Superior temporal gyrus (tissue), 1 donor: ENCODE measurements at regions not wholly inside any gene's neighbourhood (a gene's known extent, or its start where the extent isn't known, plus 50 kb on each side); places are given as distances from the start of the nearest gene placed in this dataset.

Experiments
- DNase-seq: peaks from one replicate; pipeline ENCODE4 v3.0.0-alpha.2; 2016; ENCODE audit errors: extremely low spot score

- DNase-seq: no peak
Measured at GRCh38 chr5:143693651-143694252, 118.2 kb upstream of the HMHB1 start.

GRCh38 chr5:143692342-143692741, 119.6 kb upstream of the HMHB1 start:
- DNase-seq: no peak

- DNase-seq: no peak
Measured at GRCh38 chr5:143691945-143692290, 120.0 kb upstream of the HMHB1 start.

GRCh38 chr5:143691287-143691944, 120.5 kb upstream of the HMHB1 start:
- no peak for DNase-seq

GRCh38 chr5:143687604-143688003, 124.4 kb upstream of the HMHB1 start:
- no peak for DNase-seq

- DNase-seq: no peak
Measured at GRCh38 chr5:143685246-143685815, 126.6 kb upstream of the HMHB1 start.

- no peak for DNase-seq
Measured at GRCh38 chr5:143683459-143683858, 128.5 kb upstream of the HMHB1 start.

GRCh38 chr5:143682929-143683386, 129.0 kb upstream of the HMHB1 start:
- no peak for DNase-seq

GRCh38 chr5:143682246-143682905, 129.6 kb upstream of the HMHB1 start:
- DNase-seq: no peak

GRCh38 chr5:143680672-143681259, 131.2 kb upstream of the HMHB1 start:
- DNase-seq: no peak

- DNase-seq: no peak
Measured at GRCh38 chr5:143679777-143680176, 132.2 kb upstream of the HMHB1 start.

GRCh38 chr5:143678148-143678905, 133.6 kb upstream of the HMHB1 start:
- no peak for DNase-seq

GRCh38 chr5:143677403-143677802, 134.6 kb upstream of the HMHB1 start:
- no peak for DNase-seq

GRCh38 chr5:143676802-143677201, 135.2 kb upstream of the HMHB1 start:
- no peak for DNase-seq

- DNase-seq: no peak
Measured at GRCh38 chr5:143674469-143674786, 137.5 kb upstream of the HMHB1 start.

GRCh38 chr5:143673676-143674468, 138.1 kb upstream of the HMHB1 start:
- DNase-seq: no peak

GRCh38 chr5:143672806-143673205, 139.2 kb upstream of the HMHB1 start:
- no peak for DNase-seq

- no peak for DNase-seq
Measured at GRCh38 chr5:143671674-143672569, 140.0 kb upstream of the HMHB1 start.

GRCh38 chr5:143671021-143671420, 140.9 kb upstream of the HMHB1 start:
- DNase-seq: no peak

GRCh38 chr5:143665866-143666265, 146.1 kb upstream of the HMHB1 start:
- no peak for DNase-seq
